Uterus (tissue), 3 donors: ENCODE measurements at regions not wholly inside any gene's neighbourhood (a gene's known extent, or its start where the extent isn't known, plus 50 kb on each side); places are given as distances from the start of the nearest gene placed in this dataset.

Experiments
- DNase-seq, 2 donors: peaks; one replicate each; pipeline ENCODE4 v3.0.0-alpha.2; 2019 to 2020
- H3K27ac ChIP-seq, 2 donors: fragments of 200-600 bp; sonication (generic); 1 replicate in 1 of 2; 2 replicates in 1 of 2; pipeline ENCODE4 v1.5.1; 2016 to 2018
- H3K27me3 ChIP-seq, 2 donors: fragments of 200-600 bp; sonication (generic); one replicate each; pipeline ENCODE4 v1.5.1; 2018 to 2019; ENCODE audit warnings: control low read depth in 1 of 2
- H3K36me3 ChIP-seq, 2 donors: fragments of 200-600 bp; sonication (generic); one replicate each; pipeline ENCODE4 v1.5.1; 2019; ENCODE audit warnings: control low read depth in 1 of 2
- H3K4me1 ChIP-seq, 2 donors: fragments of 200-600 bp; sonication (generic); one replicate each; pipeline ENCODE4 v1.5.1; 2018 to 2019; ENCODE audit warnings: control low read depth in 1 of 2
- H3K4me3 ChIP-seq, 2 donors: fragments of 200-600 bp; sonication (generic); 1 replicate in 1 of 2; 2 replicates in 1 of 2; pipeline ENCODE4 v1.5.1; 2018 to 2019; ENCODE audit warnings: mild to moderate bottlenecking in 1 of 2
- H3K9me3 ChIP-seq, 2 donors: fragments of 200-600 bp; sonication (generic); one replicate each; pipeline ENCODE4 v1.5.1; 2019; ENCODE audit warnings: control low read depth in 1 of 2
- POLR2A ChIP-seq, 2 donors: fragments of 450-650 bp; IDR thresholded peaks; one replicate each; pipeline ENCODE4 v1.6.1; 2016; ENCODE audit warnings: antibody characterized with exemption in 2 of 2, mild to moderate bottlenecking in 1 of 2, moderate library complexity in 1 of 2
- intact Hi-C: fragments of 100-400 bp; cut with DNase I; formaldehyde crosslinking; loops from one replicate; pipeline ENCODE4 v1.15.1; 2023; ENCODE audit warnings: low total_unique reads
- TF ChIP-seq, protein P1 (sequence below), 4 experiments: fragments of 200-600 bp in 2 of 4; fragments of 450-650 bp in 2 of 4; sonication (generic) in 2 of 4; IDR thresholded peaks; one replicate each; pipeline ENCODE4 v1.5.1; 2016 to 2019; ENCODE audit warnings: antibody characterized with exemption in 4 of 4, mild to moderate bottlenecking in 2 of 4, moderate library complexity in 1 of 4
- donor health status: DM: yes; HTN: yes; CAD: no.

DNA sequence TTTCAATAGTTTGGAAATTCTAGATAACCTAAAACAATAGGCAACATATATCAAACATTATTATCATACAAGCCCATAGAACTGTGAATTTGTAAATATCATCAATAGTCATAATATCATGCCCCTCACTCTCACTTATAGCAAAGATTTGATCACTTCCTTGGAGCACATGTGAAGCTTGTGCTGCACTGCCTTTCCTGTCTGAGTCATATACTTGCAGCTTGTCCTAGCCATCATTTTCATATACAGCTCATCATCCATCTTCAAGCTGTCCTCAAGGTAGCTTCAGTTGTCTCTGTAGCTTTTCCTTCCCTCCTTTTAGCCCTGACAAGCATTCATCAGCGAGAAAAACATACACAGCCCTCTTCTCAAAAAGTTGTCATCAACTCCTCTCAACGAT lies 746.5 kb upstream of the FOXG1 start:
- Histone ChIP-seq H3K4me1 (no peaks in the 10 kb centered on the region), H3K27ac (no peak overlapping the region), H3K36me3 (no peaks in the 10 kb centered on the region), H3K9me3 (no peaks in the 10 kb centered on the region), H3K4me3 (no peak overlapping the region), H3K27me3 (no peaks in the 10 kb centered on the region)
- intact Hi-C loops = no loop called here
- TF ChIP-seq POLR2A (IDR thresholded peaks at IDR 0.05) = no peak
- TF ChIP-seq, protein P1, sequence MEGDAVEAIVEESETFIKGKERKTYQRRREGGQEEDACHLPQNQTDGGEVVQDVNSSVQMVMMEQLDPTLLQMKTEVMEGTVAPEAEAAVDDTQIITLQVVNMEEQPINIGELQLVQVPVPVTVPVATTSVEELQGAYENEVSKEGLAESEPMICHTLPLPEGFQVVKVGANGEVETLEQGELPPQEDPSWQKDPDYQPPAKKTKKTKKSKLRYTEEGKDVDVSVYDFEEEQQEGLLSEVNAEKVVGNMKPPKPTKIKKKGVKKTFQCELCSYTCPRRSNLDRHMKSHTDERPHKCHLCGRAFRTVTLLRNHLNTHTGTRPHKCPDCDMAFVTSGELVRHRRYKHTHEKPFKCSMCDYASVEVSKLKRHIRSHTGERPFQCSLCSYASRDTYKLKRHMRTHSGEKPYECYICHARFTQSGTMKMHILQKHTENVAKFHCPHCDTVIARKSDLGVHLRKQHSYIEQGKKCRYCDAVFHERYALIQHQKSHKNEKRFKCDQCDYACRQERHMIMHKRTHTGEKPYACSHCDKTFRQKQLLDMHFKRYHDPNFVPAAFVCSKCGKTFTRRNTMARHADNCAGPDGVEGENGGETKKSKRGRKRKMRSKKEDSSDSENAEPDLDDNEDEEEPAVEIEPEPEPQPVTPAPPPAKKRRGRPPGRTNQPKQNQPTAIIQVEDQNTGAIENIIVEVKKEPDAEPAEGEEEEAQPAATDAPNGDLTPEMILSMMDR (IDR thresholded peaks at IDR 0.05) = no peak
- DNase-seq = no peak

DNA sequence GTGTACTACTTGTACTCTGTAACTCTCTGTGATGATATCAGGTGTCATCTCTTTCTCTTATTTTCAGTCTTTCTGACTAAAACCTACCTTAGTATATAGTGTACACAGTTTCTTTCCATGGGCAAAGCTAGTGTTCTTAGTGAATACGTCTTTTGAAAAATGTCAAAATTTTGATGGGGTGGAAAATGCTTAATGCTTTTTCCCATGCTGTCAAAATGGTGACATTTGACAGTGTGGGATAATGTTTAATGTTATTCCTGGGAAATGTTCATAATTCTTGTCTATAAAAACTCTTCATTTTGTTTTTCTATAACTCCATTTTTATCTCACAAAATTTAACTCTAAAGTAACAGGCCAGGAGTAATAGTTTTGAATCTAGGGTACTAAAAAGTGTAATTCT lies 742.7 kb upstream of the FOXG1 start:
- Histone ChIP-seq H3K27ac (no peak overlapping the region), H3K9me3 (no peaks in the 10 kb centered on the region), H3K27me3 (no peaks in the 10 kb centered on the region), H3K4me3 (no peak overlapping the region), H3K4me1 (no peaks in the 10 kb centered on the region), H3K36me3 (no peaks in the 10 kb centered on the region)
- intact Hi-C loops = no loop called here
- no peak for DNase-seq
- TF ChIP-seq, protein P1 (IDR thresholded peaks at IDR 0.05) = no peak
- TF ChIP-seq POLR2A (IDR thresholded peaks at IDR 0.05) = no peak

DNA sequence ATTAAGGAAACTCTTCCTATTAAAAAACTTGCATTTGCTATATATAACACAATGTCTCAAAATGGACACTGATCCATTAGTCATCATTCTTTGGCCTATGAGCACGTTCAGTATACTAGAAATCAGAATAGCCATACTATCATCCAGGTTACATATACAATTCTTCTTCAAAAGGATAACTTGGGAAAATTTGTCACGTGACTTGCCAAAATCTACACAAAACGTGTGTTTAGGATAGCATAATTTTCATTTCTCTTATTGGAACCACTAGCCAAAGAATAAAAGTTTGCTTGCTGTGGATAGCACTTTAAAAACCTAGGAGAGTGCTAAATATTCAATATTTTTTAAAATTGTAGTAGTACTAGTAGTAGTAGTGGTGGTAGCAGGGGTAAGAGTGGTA lies 714.3 kb upstream of the FOXG1 start:
- no peaks in the 10 kb centered on the region for H3K9me3 ChIP-seq
- H3K4me3 ChIP-seq = no peak overlapping the region
- intact Hi-C loops = no loop called here
- no peaks in the 10 kb centered on the region for H3K27me3 ChIP-seq
- H3K36me3 ChIP-seq = no peaks in the 10 kb centered on the region
- no peak overlapping the region for H3K27ac ChIP-seq
- no peaks in the 10 kb centered on the region for H3K4me1 ChIP-seq
- no peak for TF ChIP-seq POLR2A (IDR thresholded peaks at IDR 0.05)
- TF ChIP-seq, protein P1 (IDR thresholded peaks at IDR 0.05) = no peak
- no peak for DNase-seq

DNA sequence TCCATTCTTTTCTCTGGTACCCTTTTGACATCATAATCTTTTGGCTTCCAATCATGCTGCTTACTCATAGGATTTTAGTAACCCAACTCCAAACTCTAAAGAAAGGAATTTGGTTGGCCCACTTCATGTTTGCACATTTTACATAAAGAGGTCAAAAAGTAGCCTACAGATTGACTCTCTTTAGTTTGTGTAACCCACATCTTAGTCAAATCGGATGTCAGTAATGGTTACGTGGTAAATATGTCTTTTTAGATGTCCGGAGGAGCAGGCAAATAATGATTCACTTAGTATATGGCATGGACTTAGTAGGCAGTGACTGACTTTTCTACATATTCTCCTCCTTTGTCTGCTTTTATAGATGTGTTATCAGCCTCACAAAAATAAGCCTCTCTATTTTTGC lies 711.6 kb upstream of the FOXG1 start:
- TF ChIP-seq POLR2A (IDR thresholded peaks at IDR 0.05) = no peak
- TF ChIP-seq, protein P1 (IDR thresholded peaks at IDR 0.05) = no peak
- H3K36me3 ChIP-seq = no peaks in the 10 kb centered on the region
- no peak overlapping the region for H3K4me3 ChIP-seq
- H3K27ac ChIP-seq = no peak overlapping the region
- no peaks in the 10 kb centered on the region for H3K9me3 ChIP-seq
- no peaks in the 10 kb centered on the region for H3K4me1 ChIP-seq
- no peak for DNase-seq
- H3K27me3 ChIP-seq = no peaks in the 10 kb centered on the region
- intact Hi-C loops = no loop called here

DNA sequence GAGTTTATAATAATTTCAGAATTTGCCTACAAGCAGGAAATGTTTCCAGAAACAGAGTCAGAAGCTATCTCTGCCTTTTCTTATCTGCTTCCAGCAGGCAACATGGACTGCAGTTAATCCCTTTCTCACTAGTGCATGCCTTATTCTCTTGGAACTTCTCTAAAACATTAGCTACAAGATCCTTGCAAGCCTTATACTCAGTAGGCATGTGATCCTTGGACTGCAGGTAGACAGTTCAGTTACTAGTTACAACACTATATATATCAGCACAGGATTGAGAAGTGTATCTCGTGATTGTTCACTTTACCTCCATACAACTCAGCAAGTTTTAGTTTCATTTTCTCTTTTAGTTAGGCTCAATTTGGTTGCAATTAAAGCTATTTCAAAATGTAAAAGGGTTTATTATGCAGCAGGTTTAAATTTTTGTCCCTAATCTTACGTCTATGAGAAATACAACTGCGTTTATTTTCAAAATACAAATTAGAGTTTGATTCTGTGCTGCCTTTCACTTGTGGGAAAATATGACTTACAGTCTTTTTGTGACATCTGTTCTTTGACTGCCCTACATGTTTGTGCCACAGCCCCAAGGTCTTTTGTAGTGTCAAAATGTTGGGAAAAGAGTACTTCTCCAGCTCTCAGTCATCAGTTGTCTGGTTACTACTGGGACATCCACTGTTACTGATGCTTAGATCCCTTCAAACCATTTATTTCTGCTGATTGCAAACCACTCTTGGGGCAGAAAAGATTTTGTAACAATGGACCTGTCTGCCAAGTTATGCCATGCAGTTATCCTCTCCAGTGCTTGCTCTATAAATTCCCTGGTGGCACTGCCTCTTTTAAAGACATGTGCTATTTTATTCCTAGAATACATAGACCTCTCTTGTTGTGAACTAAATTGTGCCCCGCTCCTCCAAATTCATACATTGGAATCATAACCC lies 709.0 kb upstream of the FOXG1 start:
- no peaks in the 10 kb centered on the region for H3K4me1 ChIP-seq
- DNase-seq = no peak
- TF ChIP-seq POLR2A (IDR thresholded peaks at IDR 0.05) = no peak
- TF ChIP-seq, protein P1 (IDR thresholded peaks at IDR 0.05) = no peak
- intact Hi-C loops = no loop called here
- H3K4me3 ChIP-seq = no peak overlapping the region
- H3K27me3 ChIP-seq = no peaks in the 10 kb centered on the region
- H3K9me3 ChIP-seq = no peaks in the 10 kb centered on the region
- H3K27ac ChIP-seq = no peak overlapping the region
- no peaks in the 10 kb centered on the region for H3K36me3 ChIP-seq
